ENCODE measurements at regions not wholly inside any gene's neighbourhood (a gene's known extent, or its start where the extent isn't known, plus 50 kb on each side); places are given as distances from the start of the nearest gene placed in this dataset.

GRCh38 chr14:71168564-71169427 lies 261.5 kb downstream of the PCNX1 start:
- H3K27ac ChIP-seq = no peak overlapping the region
- POLR2A ChIA-PET (ENCODE audit: unreplicated experiment) = interaction anchor here (0.6 to 0.7 kb wide), 3 partner anchors 26 to 59 kb away, joined by 3 to 6 read pairs (median 3); no protein-coding TSS in a partner anchor
- H3K4me2 ChIP-seq = no peak overlapping the region
- H3K36me3 ChIP-seq (ENCODE audit: low read depth) = no peaks in the 10 kb centered on the region
- H3K9me3 ChIP-seq (ENCODE audit: insufficient read depth, low read depth) = no peaks in the 10 kb centered on the region
- H3F3A ChIP-seq (ENCODE audit: insufficient read depth, low read depth) = no peaks in the 10 kb centered on the region
- BruUV-seq (replicated peaks) = TSS peak; percentile 22
- no peak for DNase-seq
- intact Hi-C loops (cut with micrococcal nuclease; ENCODE audit: unreplicated experiment) = no loop called here
- CTCF ChIA-PET = interaction anchor here (0.6 kb wide), 1 partner anchor 134 kb away, joined by 6 read pairs; no protein-coding TSS in a partner anchor
- TF ChIP-seq EZH2 (IDR thresholded peaks at IDR 0.05; ENCODE audit: low read depth) (no peak), CTCF (conservative IDR thresholded peaks at IDR 0.05) (no peak)
- H3K79me2 ChIP-seq (ENCODE audit: low read depth) = no peaks in the 10 kb centered on the region
- H4K20me1 ChIP-seq (ENCODE audit: insufficient read depth) = no peaks in the 10 kb centered on the region
- H3K4me3 ChIP-seq = no peak overlapping the region
- peaks cover 11% of the 10 kb centered on the region for H3K4me1 ChIP-seq (replicated peaks; ENCODE audit: insufficient read depth)
- H3K27me3 ChIP-seq (ENCODE audit: insufficient read depth, low read depth) = no peaks in the 10 kb centered on the region
- no peaks in the 10 kb centered on the region for H3K9me2 ChIP-seq (ENCODE audit: insufficient read depth)
- no peak overlapping the region for H2AFZ ChIP-seq

GRCh38 chr14:71169861-71170260 lies 262.6 kb downstream of the PCNX1 start:
- no TSS peak for BruUV-seq (replicated peaks)
- intact Hi-C loops (cut with micrococcal nuclease; ENCODE audit: unreplicated experiment) = no loop called here
- no peak for DNase-seq
- ChIA-PET CTCF (no interaction called here), POLR2A (ENCODE audit: unreplicated experiment) (no interaction called here)
- no peaks in the 10 kb centered on the region for H3K27me3 ChIP-seq (ENCODE audit: insufficient read depth, low read depth)
- H3K4me1 ChIP-seq (replicated peaks; ENCODE audit: insufficient read depth) = peaks cover 9% of the 10 kb centered on the region
- no peaks in the 10 kb centered on the region for H3K36me3 ChIP-seq (ENCODE audit: low read depth)
- TF ChIP-seq CTCF (conservative IDR thresholded peaks at IDR 0.05) = no peak
- no peak for TF ChIP-seq EZH2 (IDR thresholded peaks at IDR 0.05; ENCODE audit: low read depth)
- H3K4me3 ChIP-seq = no peak overlapping the region
- no peaks in the 10 kb centered on the region for H3K9me3 ChIP-seq (ENCODE audit: insufficient read depth, low read depth)
- H3K9me2 ChIP-seq (ENCODE audit: insufficient read depth) = no peaks in the 10 kb centered on the region
- H2AFZ ChIP-seq = no peak overlapping the region
- H4K20me1 ChIP-seq (ENCODE audit: insufficient read depth) = no peaks in the 10 kb centered on the region
- H3F3A ChIP-seq (ENCODE audit: insufficient read depth, low read depth) = no peaks in the 10 kb centered on the region
- no peak overlapping the region for H3K4me2 ChIP-seq
- no peak overlapping the region for H3K27ac ChIP-seq
- no peaks in the 10 kb centered on the region for H3K79me2 ChIP-seq (ENCODE audit: low read depth)

GRCh38 chr14:71175491-71175890 lies 268.2 kb downstream of the PCNX1 start:
- BruUV-seq (replicated peaks) = no TSS peak
- no peak overlapping the region for H2AFZ ChIP-seq
- H3K9me2 ChIP-seq (ENCODE audit: insufficient read depth) = no peaks in the 10 kb centered on the region; the same call in 1 of the 2 replicates
- no peaks in the 10 kb centered on the region for H3K27me3 ChIP-seq (ENCODE audit: insufficient read depth, low read depth)
- no peaks in the 10 kb centered on the region for H3K79me2 ChIP-seq (ENCODE audit: low read depth)
- peaks cover 20% of the 10 kb centered on the region for H3K4me1 ChIP-seq (replicated peaks; ENCODE audit: insufficient read depth)
- POLR2A ChIA-PET (ENCODE audit: unreplicated experiment) = no interaction called here
- no peaks in the 10 kb centered on the region for H4K20me1 ChIP-seq (ENCODE audit: insufficient read depth)
- peak overlapping the region; percentile 44 for H3K4me2 ChIP-seq
- CTCF ChIA-PET = no interaction called here
- H3K4me3 ChIP-seq = no peak overlapping the region
- intact Hi-C loops (cut with micrococcal nuclease; ENCODE audit: unreplicated experiment) = no loop called here
- H3K36me3 ChIP-seq (ENCODE audit: low read depth) = no peaks in the 10 kb centered on the region
- peak; percentile 50 to 82 for DNase-seq
- H3K27ac ChIP-seq = peak overlapping the region; percentile 48
- 0 out of 2 replicates have a peak, but pooled peaks cover 6% of the 10 kb centered on the region for H3F3A ChIP-seq (ENCODE audit: insufficient read depth, low read depth)
- no peak for TF ChIP-seq EZH2 (IDR thresholded peaks at IDR 0.05; ENCODE audit: low read depth)
- TF ChIP-seq CTCF (conservative IDR thresholded peaks at IDR 0.05) = no peak
- no peaks in the 10 kb centered on the region for H3K9me3 ChIP-seq (ENCODE audit: insufficient read depth, low read depth)

Data from PC-9 (cell line).